GM12865 (cell line): ENCODE measurements at regions not wholly inside any gene's neighbourhood (a gene's known extent, or its start where the extent isn't known, plus 50 kb on each side); places are given as distances from the start of the nearest gene placed in this dataset.
A peak's percentile ranks its signal among the peaks of the same experiment; 100 is the strongest.

ENCODE experiments used
- DNase-seq: peaks from one replicate; pipeline ENCODE4 v3.0.0; 2010; ENCODE audit warnings: low read depth
- H3K4me3 ChIP-seq: 2 replicates; pipeline ENCODE4 v1.5.1; 2011; ENCODE audit warnings: mild to moderate bottlenecking, low read depth, low read length, control low read depth
- CTCF ChIP-seq: IDR thresholded peaks from 2 replicates; pipeline ENCODE4 v1.5.1; 2011; ENCODE audit warnings: low read length, control low read depth, low read depth, inconsistent platforms; ENCODE audit not compliant: insufficient read depth; ENCODE audit errors: missing control alignments

GRCh38 chr13:59368693-59369092 is 795.0 kb downstream of the DIAPH3 start:
- TF ChIP-seq CTCF, result no peak
- H3K4me3 ChIP-seq, result no peak overlapping the region
- no peak for DNase-seq

DNA sequence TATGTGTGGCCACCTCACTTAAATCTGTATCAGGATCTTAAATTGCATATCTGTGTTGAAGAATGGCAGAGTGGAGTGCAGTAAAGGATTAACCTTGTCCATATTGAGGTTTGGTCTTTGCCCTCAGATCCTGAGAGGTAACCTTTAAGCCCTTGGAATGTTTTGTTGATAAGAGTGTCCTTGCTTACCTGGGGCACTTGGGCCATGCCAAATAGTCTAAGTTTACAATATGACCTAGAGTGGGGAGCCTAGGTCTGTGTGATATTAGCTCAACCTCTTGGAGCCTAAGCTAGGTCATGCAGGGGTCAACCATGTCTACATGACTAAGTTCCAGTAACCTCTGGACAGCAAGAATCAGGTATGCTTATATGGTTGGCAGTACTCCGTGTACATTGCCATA is 792.5 kb downstream of the DIAPH3 start:
- H3K4me3 ChIP-seq, result no peak overlapping the region
- TF ChIP-seq CTCF, result no peak
- no peak for DNase-seq

GRCh38 chr13:59373341-59373740 is 790.4 kb downstream of the DIAPH3 start:
- TF ChIP-seq CTCF, result no peak
- H3K4me3 ChIP-seq, result no peak overlapping the region
- DNase-seq, result no peak

DNA sequence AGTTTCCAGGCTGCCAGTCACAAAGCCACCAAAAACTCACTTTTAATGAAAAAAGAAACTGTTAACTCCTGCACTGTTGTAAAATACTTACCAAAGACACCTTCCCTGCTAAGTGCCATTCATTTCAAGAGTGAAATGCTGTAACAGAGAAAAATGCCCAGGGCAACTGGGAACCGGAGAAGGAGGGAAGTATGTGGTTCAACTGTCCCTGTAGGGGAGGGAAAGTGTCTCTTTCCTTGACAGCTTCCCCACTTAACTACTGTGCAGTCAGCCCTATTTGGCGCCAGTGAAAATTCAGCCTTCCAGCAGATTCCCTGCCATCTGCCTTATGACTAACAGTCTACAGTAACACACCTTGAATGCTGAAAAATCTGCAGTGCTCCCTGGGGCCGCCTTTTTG is 789.0 kb downstream of the DIAPH3 start:
- TF ChIP-seq CTCF, result no peak
- no peak for DNase-seq
- H3K4me3 ChIP-seq, result no peak overlapping the region

DNA sequence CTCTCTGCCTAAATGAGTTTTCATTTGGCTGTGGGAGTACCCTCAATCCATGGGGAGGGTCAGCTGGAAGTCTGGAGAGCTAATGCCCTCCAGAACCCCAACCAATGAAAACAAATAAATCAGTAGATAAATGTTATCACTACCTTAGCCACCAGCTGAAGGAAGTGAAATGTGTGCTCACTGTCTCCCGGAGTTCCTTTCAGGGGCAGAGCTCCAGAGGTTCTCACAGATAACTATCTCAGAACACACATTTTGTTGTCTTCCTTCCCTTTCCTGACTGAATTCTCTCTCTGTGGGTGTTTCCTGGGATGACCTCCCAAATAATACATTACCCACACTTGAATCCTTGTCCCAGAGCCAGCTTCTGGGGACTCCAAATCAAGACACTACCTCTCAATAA is 779.6 kb downstream of the DIAPH3 start:
- TF ChIP-seq CTCF, result no peak
- H3K4me3 ChIP-seq, result no peak overlapping the region
- DNase-seq, result no peak

GRCh38 chr13:59391696-59392095 is 772.0 kb downstream of the DIAPH3 start:
- peak; percentile 85 for TF ChIP-seq CTCF
- DNase-seq, result peak; percentile 87
- no peak overlapping the region for H3K4me3 ChIP-seq

DNA sequence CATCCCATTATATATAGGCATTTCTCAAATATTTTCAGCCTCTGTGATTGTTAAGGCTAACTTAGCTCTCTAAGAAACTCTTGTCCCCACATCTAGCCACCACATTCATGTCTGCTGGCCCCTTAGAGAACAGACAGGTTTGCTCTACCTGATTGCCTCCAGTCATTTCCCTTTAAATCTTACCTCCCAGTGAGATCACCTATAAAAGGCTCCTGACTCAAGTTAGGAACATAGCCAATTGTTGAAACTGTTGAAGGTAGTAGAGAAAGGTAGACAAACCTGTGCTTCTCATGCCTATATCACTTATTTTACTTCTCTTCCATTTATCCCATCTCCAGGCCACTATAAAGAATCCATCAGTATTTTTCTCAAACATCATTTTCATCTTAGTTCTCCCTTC is 771.4 kb downstream of the DIAPH3 start:
- no peak for TF ChIP-seq CTCF
- H3K4me3 ChIP-seq, result no peak overlapping the region
- no peak for DNase-seq
